ENCODE measurements at regions not wholly inside any gene's neighbourhood (a gene's known extent, or its start where the extent isn't known, plus 50 kb on each side); places are given as distances from the start of the nearest gene placed in this dataset.

- H3K4me3 ChIP-seq (ENCODE audit: low read length), result no peak overlapping the region
- peak; percentile 3 for DNase-seq (ENCODE audit: low read depth)
- TF ChIP-seq, protein P1, sequence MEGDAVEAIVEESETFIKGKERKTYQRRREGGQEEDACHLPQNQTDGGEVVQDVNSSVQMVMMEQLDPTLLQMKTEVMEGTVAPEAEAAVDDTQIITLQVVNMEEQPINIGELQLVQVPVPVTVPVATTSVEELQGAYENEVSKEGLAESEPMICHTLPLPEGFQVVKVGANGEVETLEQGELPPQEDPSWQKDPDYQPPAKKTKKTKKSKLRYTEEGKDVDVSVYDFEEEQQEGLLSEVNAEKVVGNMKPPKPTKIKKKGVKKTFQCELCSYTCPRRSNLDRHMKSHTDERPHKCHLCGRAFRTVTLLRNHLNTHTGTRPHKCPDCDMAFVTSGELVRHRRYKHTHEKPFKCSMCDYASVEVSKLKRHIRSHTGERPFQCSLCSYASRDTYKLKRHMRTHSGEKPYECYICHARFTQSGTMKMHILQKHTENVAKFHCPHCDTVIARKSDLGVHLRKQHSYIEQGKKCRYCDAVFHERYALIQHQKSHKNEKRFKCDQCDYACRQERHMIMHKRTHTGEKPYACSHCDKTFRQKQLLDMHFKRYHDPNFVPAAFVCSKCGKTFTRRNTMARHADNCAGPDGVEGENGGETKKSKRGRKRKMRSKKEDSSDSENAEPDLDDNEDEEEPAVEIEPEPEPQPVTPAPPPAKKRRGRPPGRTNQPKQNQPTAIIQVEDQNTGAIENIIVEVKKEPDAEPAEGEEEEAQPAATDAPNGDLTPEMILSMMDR (IDR thresholded peaks at IDR 0.05; ENCODE audit: insufficient read depth, low read depth, low read length, missing control alignments), result peak; percentile 28
These were observed 650.4 kb upstream of the RBFOX1 start for GRCh38 chr16:6682142-6682811.

DNA sequence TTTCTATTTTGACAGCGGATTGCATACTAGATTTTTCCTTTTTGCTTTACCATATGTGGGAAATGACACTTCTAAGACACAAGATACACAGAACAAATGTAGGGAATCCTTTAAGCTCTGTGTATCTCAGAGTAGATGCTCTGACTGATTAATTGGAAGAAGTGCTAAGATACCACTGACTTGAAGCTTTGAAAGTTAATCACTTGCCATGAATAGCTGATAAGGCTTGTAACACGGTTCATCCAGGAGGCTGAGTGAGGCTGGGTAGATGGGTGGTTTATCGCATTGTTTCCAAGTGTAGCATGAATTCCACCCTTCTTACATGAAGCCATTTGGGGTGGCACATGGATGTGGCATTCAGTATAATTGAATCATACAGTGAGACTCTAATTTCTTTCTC, 654.1 kb upstream of the RBFOX1 start:
- no peak overlapping the region for H3K4me3 ChIP-seq (ENCODE audit: low read length)
- DNase-seq (ENCODE audit: low read depth), result no peak
- TF ChIP-seq, protein P1 (IDR thresholded peaks at IDR 0.05; ENCODE audit: insufficient read depth, low read depth, low read length, missing control alignments), result no peak

- H3K4me3 ChIP-seq (ENCODE audit: low read length), result no peak overlapping the region
- DNase-seq (ENCODE audit: low read depth), result no peak
- TF ChIP-seq, protein P1 (IDR thresholded peaks at IDR 0.05; ENCODE audit: insufficient read depth, low read depth, low read length, missing control alignments), result no peak
These were observed 658.6 kb upstream of the RBFOX1 start for GRCh38 chr16:6674071-6674470.

DNA sequence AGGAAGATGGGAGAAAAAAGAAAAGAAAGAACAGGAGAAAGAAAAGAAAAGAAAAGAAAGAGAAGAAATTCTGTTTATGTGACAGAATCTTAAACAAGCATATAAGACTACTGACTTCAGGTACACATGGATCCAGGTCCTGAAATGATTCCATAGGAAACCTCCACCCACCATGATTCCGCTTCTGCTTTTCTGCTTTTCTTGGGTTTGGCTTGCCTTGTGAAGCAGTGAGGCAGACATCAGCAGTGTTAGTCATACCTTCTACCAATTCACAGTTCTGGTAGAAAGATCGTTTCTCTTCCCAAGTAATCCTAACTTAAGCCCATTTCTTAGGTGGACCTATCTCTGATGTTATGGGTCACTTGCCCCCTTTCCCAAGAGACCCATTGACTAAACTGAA, 660.1 kb upstream of the RBFOX1 start:
- no peak for DNase-seq (ENCODE audit: low read depth)
- no peak overlapping the region for H3K4me3 ChIP-seq (ENCODE audit: low read length)
- TF ChIP-seq, protein P1 (IDR thresholded peaks at IDR 0.05; ENCODE audit: insufficient read depth, low read depth, low read length, missing control alignments), result no peak

DNA sequence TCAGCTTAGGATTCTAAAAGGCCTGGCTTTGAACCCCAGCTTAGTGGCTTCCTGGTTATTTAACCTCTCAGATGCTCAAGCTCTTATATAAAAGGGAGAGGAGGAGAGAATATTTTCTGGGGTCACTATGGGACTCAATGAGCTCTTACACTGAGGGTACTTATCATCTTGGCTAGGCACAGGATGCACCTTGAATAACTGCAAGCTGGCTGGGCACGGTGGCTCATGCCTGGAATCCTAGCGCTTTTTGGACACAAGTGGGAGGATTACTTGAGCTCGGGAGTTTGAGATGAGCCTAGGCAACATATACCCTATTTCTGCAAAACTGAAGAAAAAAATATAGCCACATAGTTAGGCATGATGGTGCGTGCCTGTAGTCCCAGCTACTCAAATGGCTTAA, 665.3 kb upstream of the RBFOX1 start:
- TF ChIP-seq, protein P1 (IDR thresholded peaks at IDR 0.05; ENCODE audit: insufficient read depth, low read depth, low read length, missing control alignments), result no peak
- H3K4me3 ChIP-seq (ENCODE audit: low read length), result no peak overlapping the region
- DNase-seq (ENCODE audit: low read depth), result no peak

GRCh38 chr16:6665126-6665525, 667.5 kb upstream of the RBFOX1 start:
- TF ChIP-seq, protein P1 (IDR thresholded peaks at IDR 0.05; ENCODE audit: insufficient read depth, low read depth, low read length, missing control alignments), result no peak
- H3K4me3 ChIP-seq (ENCODE audit: low read length), result no peak overlapping the region
- DNase-seq (ENCODE audit: low read depth), result no peak

DNA sequence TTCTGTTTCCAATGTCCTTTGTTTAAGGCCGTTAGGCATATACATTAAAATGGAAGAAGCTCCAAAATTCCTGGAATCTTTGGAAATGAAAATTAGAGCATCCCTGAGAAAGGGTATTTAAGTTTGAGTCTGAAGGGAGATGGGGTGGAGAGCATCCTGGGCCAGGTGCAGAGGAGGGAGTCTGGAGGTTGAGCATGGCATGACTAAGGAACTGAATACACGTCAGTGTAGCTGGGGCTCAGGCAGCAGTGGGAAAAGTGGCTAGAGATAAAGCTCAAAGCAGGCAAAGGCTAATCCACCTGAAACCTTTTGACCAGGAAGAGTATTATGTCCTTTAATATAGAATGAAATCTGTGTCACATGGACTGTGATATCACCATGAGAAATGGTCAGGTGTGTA, 669.0 kb upstream of the RBFOX1 start:
- no peak overlapping the region for H3K4me3 ChIP-seq (ENCODE audit: low read length)
- DNase-seq (ENCODE audit: low read depth), result no peak
- TF ChIP-seq, protein P1 (IDR thresholded peaks at IDR 0.05; ENCODE audit: insufficient read depth, low read depth, low read length, missing control alignments), result no peak

All from epithelial cell of esophagus (primary cell).